HepG2 (cell line): ENCODE measurements at regions not wholly inside any gene's neighbourhood (a gene's known extent, or its start where the extent isn't known, plus 50 kb on each side); places are given as distances from the start of the nearest gene placed in this dataset.

Experiments used
- ATAC-seq: fragments of 200-7000 bp; cut with Tn5 transposase; 3 replicates; pipeline ENCODE4 v1.9.1; 2020; ENCODE audit warnings: mild to moderate bottlenecking, moderate library complexity
- BruUV-seq: library from RNA; stranded (reverse); fragments of 400-500 nt; replicated peaks from 2 replicates; lab custom pipeline; 2021; lab: Mats Ljungman, UMichigan
- CTCF ChIA-PET: fragments of 300-600 bp; formaldehyde crosslinking; extraction: SDS; loops from one replicate; lab custom pipeline; 2021; ENCODE audit warnings: low total read pairs, inconsistent platforms, low intra/inter-chr PET ratio; lab: Yijun Ruan, JAX
- POLR2A ChIA-PET: fragments of 350-600 bp; sonication (Branson Sonifier 250); formaldehyde crosslinking; loops from one replicate; lab custom pipeline; 2020; ENCODE audit warnings: antibody characterized with exemption, inconsistent platforms; lab: Yijun Ruan, JAX
- DNase-seq: peaks from one replicate; pipeline ENCODE4 v3.0.0-alpha.2; 2015; ENCODE audit warnings: low spot score
- FAIRE-seq: peaks from 3 replicates; lab custom pipeline; 2011; peaks lifted over from hg19 to GRCh38; lab: Jason Lieb, UNC
- H2AFZ ChIP-seq: one replicate; pipeline ENCODE4 v1.6.1; 2011; ENCODE audit warnings: low read length, inconsistent platforms
- H3K27ac ChIP-seq: fragments of 300-600 bp; 3 replicates; pipeline ENCODE4 v1.8.0; 2011; ENCODE audit warnings: mixed run types, mild to moderate bottlenecking, mixed read lengths, low read length, inconsistent platforms; ENCODE audit not compliant: insufficient read depth; ENCODE audit errors: extremely low read length
- H3K27me3 ChIP-seq, 2 experiments: fragments of 200-600 bp in 1 of 2; 2 replicates in 1 of 2; 3 replicates in 1 of 2; pipeline versions ENCODE4 v1.6.0 to v1.8.0; 2011; ENCODE audit warnings: low read length in 2 of 2, mild to moderate bottlenecking in 2 of 2, moderate library complexity in 2 of 2, inconsistent platforms in 1 of 2; ENCODE audit not compliant: insufficient read depth in 2 of 2, control insufficient read depth in 1 of 2
- H3K36me3 ChIP-seq, 2 experiments: fragments of 200-600 bp in 1 of 2; replicated peaks in 1 of 2; 2 replicates in 1 of 2; 3 replicates in 1 of 2; pipeline versions ENCODE4 v1.5.1 to v1.8.0; 2011; ENCODE audit warnings: low read length in 2 of 2, inconsistent platforms in 1 of 2; ENCODE audit not compliant: insufficient read depth in 2 of 2, control insufficient read depth in 1 of 2
- H3K4me1 ChIP-seq: 2 replicates; pipeline ENCODE4 v1.5.1; 2012; ENCODE audit warnings: low read length, inconsistent platforms; ENCODE audit not compliant: insufficient read depth
- H3K4me2 ChIP-seq: 2 replicates; pipeline ENCODE4 v1.6.0; 2011; ENCODE audit warnings: low read depth, low read length, inconsistent platforms
- H3K4me3 ChIP-seq, 3 experiments: fragments of 200-600 bp in 1 of 3; sonication (generic), shearing (Covaris generic) in 1 of 3; replicated peaks in 1 of 3; 2 replicates each; pipeline ENCODE4 v1.5.1; 2011 to 2016; ENCODE audit warnings: low read length in 3 of 3, inconsistent platforms in 2 of 3, low read depth in 2 of 3, mild to moderate bottlenecking in 2 of 3, control low read depth in 1 of 3, mixed read lengths in 1 of 3; ENCODE audit not compliant: insufficient read depth in 1 of 3
- H3K79me2 ChIP-seq: one replicate; pipeline ENCODE4 v1.6.1; 2011; ENCODE audit warnings: low read length, inconsistent platforms; ENCODE audit not compliant: insufficient read depth
- H3K9ac ChIP-seq: 2 replicates; pipeline ENCODE4 v1.6.0; 2011; ENCODE audit warnings: mild to moderate bottlenecking, low read depth, low read length, inconsistent platforms; ENCODE audit not compliant: insufficient read depth
- H3K9me3 ChIP-seq: 2 replicates; pipeline ENCODE4 v1.5.1; 2012; ENCODE audit warnings: mild to moderate bottlenecking, low read length
- H4K20me1 ChIP-seq: 2 replicates; pipeline ENCODE4 v1.6.0; 2011; ENCODE audit warnings: inconsistent platforms, mild to moderate bottlenecking, low read length, moderate library complexity; ENCODE audit not compliant: insufficient read depth
- ARNTL ChIP-seq: sonication (generic); formaldehyde crosslinking; IDR thresholded peaks from 2 replicates; pipeline ENCODE4 v1.4.0; 2020; ENCODE audit warnings: mild to moderate bottlenecking, missing genetic modification reagents
- FOXA3 ChIP-seq: IDR thresholded peaks from 2 replicates; pipeline ENCODE4 v1.6.1; 2016; ENCODE audit warnings: missing genetic modification reagents, missing compliant biosample characterization
- NFYB ChIP-seq: sonication (generic); formaldehyde crosslinking; IDR thresholded peaks from 2 replicates; pipeline ENCODE4 v1.4.0; 2020; ENCODE audit warnings: missing genetic modification reagents
- SCMH1 ChIP-seq: sonication (generic); formaldehyde crosslinking; IDR thresholded peaks from 2 replicates; pipeline ENCODE4 v1.9.0; 2021; ENCODE audit warnings: missing genetic modification reagents, mild to moderate bottlenecking, borderline replicate concordance
- SIN3A ChIP-seq: IDR thresholded peaks from 2 replicates; pipeline ENCODE4 v1.6.1; 2011; ENCODE audit warnings: low read depth, mild to moderate bottlenecking, control low read depth, low read length, borderline replicate concordance
- SSRP1 ChIP-seq: IDR thresholded peaks from 2 replicates; pipeline ENCODE4 v1.6.1; 2016; ENCODE audit warnings: control low read depth
- SYNCRIP ChIP-seq: fragments of 200-400 bp; formaldehyde crosslinking; IDR thresholded peaks from 2 replicates; pipeline ENCODE4 v1.6.1; 2018; ENCODE audit warnings: mild to moderate bottlenecking, low read depth, low read length; ENCODE audit not compliant: insufficient read depth
- TP53 ChIP-seq: sonication (generic); formaldehyde crosslinking; conservative IDR thresholded peaks from 2 replicates; pipeline ENCODE4 v1.4.0; 2020; ENCODE audit warnings: missing genetic modification reagents
- XRCC5 ChIP-seq: fragments of 200-400 bp; formaldehyde crosslinking; optimal IDR thresholded peaks from 2 replicates; pipeline ENCODE3; 2017; ENCODE audit warnings: mild to moderate bottlenecking, low read length
- ZNF468 ChIP-seq: sonication (generic); formaldehyde crosslinking; IDR thresholded peaks from 2 replicates; pipeline ENCODE4 v1.8.0; 2022; ENCODE audit warnings: mild to moderate bottlenecking, moderate library complexity, missing genetic modification reagents
- ZNF605 ChIP-seq: sonication (generic); formaldehyde crosslinking; IDR thresholded peaks from 2 replicates; pipeline ENCODE4 v1.8.0; 2022; ENCODE audit warnings: mild to moderate bottlenecking, missing genetic modification reagents
- ZNF678 ChIP-seq: sonication (generic); formaldehyde crosslinking; IDR thresholded peaks from 2 replicates; pipeline ENCODE4 v1.4.0; 2020; ENCODE audit warnings: mild to moderate bottlenecking, missing genetic modification reagents
- WGBS: methylation state at CpG from one replicate; pipeline ENCODE4 v1.1.6; 2017; ENCODE audit warnings: low lambda C conversion rate; 5-methylcytosine and 5-hydroxymethylcytosine counted together
- in situ Hi-C: cut with HindIII; loops from 2 replicates; pipeline ENCODE4 v1.10.0; 2017; ENCODE audit warnings: low pct_unique_long_range_greater_than_20kb; ENCODE audit not compliant: extremely low pct_ligation_motif_present
- intact Hi-C: fragments of 100-400 bp; cut with micrococcal nuclease; formaldehyde crosslinking; loops from one replicate; pipeline ENCODE4 v1.10.0; 2022; ENCODE audit not compliant: unreplicated experiment
- TF ChIP-seq, protein P1 (sequence below): sonication (generic); formaldehyde crosslinking; IDR thresholded peaks from 2 replicates; pipeline ENCODE4 v1.9.0; 2021; ENCODE audit warnings: missing genetic modification reagents, mild to moderate bottlenecking, borderline replicate concordance
- TF ChIP-seq, protein P2 (sequence below): IDR thresholded peaks from 2 replicates; pipeline ENCODE4 v1.6.1; 2016; ENCODE audit warnings: missing compliant biosample characterization, missing genetic modification reagents, borderline replicate concordance

DNA sequence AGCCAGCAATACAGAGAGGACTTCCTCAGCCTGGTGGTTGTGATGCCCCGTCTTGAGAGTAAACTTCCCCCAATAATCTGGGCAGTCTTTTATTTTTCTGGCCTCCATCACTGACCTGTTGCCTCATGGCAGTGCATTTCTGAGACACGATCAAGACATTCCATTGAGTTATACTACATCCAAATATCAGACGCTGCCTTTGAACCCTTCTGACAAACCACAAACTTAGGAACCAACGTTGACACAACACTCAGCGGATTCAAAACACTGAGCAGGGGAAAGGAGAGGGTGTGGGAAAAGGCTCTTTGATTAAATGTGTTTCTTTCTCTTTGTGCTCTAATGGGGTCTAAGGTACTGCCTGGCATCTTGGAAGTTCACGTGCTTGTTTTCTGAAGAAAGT, 100.7 kb upstream of the TBX5 start:
- BruUV-seq, result no TSS peak
- POLR2A ChIA-PET, result no interaction called here
- in situ Hi-C loops, result loop anchor here (10.0 kb wide), 1 partner anchor 522 kb away; no protein-coding TSS in a partner anchor

DNA sequence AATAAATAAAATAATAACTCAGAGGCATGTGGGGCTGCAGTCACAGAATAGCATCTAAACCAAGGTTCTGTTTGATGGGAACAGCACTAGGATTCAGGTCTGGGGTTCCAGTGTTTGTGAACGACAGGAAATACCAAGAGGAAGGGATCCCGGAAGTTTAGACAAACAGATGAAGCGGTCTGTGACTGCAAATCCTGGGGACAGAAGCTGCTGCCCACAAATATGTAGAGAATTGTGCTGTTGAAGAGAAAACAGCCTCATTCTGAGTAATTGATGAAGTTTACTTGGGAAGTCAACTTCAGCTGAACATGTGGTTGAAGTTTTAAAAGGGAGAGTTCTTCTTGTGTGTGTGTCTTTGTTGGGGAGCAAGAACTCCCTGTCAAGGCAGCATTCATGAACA, 98.4 kb upstream of the TBX5 start:
- intact Hi-C loops, result no loop called here
- BruUV-seq, result no TSS peak

More for the DNA sequence above, 100.7 kb upstream of the TBX5 start:
- no peaks in the 10 kb centered on the region for H3K79me2 ChIP-seq
- ATAC-seq (no peak), FAIRE-seq (no peak), DNase-seq (no peak)
- no peak overlapping the region for H2AFZ ChIP-seq
- H3K4me1 ChIP-seq, result no peaks in the 10 kb centered on the region
- no peaks in the 10 kb centered on the region for H3K9me3 ChIP-seq
- H3K4me3 ChIP-seq, result no peak overlapping the region
- H3K27ac ChIP-seq, result no peak overlapping the region
- H3K27me3 ChIP-seq, result peaks cover 0 to 12% of the 10 kb centered on the region in 2 experiments; a peak in 1 of 5 replicates
- H4K20me1 ChIP-seq, result no peaks in the 10 kb centered on the region
- TF ChIP-seq ZNF605 (CRISPR knock-in tag) (no peak), ZNF468 (CRISPR knock-in tag) (no peak), SYNCRIP (no peak), NFYB (no peak), SSRP1 (CRISPR knock-in tag) (no peak)
- CTCF ChIA-PET, result interaction anchor here (1.7 kb wide), 1 partner anchor 1437 kb away, joined by 3 read pairs; no protein-coding TSS in a partner anchor
- no peak overlapping the region for H3K9ac ChIP-seq
- 1% methylated on average over 6 of the region's 6 CpGs for WGBS
- H3K36me3 ChIP-seq, result no peaks in the 10 kb centered on the region
- intact Hi-C loops, result loop anchor here (5.0 kb wide), 1 partner anchor 149 kb away; no protein-coding TSS in a partner anchor
- no peak overlapping the region for H3K4me2 ChIP-seq

More for the DNA sequence above, 98.4 kb upstream of the TBX5 start:
- Histone ChIP-seq H2AFZ (no peak overlapping the region), H3K27me3 (peaks cover 1 to 15% of the 10 kb centered on the region in 2 experiments; a peak in 1 of 5 replicates), H3K4me3 (no peak overlapping the region), H3K9ac (no peak overlapping the region), H4K20me1 (no peaks in the 10 kb centered on the region), H3K4me2 (no peak overlapping the region), H3K27ac (no peak overlapping the region), H3K36me3 (no peaks in the 10 kb centered on the region), H3K4me1 (no peaks in the 10 kb centered on the region), H3K9me3 (no peaks in the 10 kb centered on the region), H3K79me2 (no peaks in the 10 kb centered on the region)
- FAIRE-seq (no peak), ATAC-seq (no peak), DNase-seq (no peak)
- in situ Hi-C loops, result loop anchor here (10.0 kb wide), 1 partner anchor 520 kb away; no protein-coding TSS in a partner anchor
- CTCF ChIA-PET, result no interaction called here
- POLR2A ChIA-PET, result no interaction called here
- WGBS, result 5% methylated on average over 3 of the region's 3 CpGs
- TF ChIP-seq SIN3A (no peak), SSRP1 (CRISPR knock-in tag) (no peak), ARNTL (CRISPR knock-in tag) (no peak), SCMH1 (CRISPR knock-in tag) (no peak), ZNF678 (CRISPR knock-in tag) (no peak), TP53 (CRISPR knock-in tag) (no peak), XRCC5 (no peak), FOXA3 (CRISPR knock-in tag) (no peak)
- TF ChIP-seq, protein P1, sequence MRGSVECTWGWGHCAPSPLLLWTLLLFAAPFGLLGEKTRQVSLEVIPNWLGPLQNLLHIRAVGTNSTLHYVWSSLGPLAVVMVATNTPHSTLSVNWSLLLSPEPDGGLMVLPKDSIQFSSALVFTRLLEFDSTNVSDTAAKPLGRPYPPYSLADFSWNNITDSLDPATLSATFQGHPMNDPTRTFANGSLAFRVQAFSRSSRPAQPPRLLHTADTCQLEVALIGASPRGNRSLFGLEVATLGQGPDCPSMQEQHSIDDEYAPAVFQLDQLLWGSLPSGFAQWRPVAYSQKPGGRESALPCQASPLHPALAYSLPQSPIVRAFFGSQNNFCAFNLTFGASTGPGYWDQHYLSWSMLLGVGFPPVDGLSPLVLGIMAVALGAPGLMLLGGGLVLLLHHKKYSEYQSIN (CRISPR knock-in tag), result no peak
- TF ChIP-seq, protein P2, sequence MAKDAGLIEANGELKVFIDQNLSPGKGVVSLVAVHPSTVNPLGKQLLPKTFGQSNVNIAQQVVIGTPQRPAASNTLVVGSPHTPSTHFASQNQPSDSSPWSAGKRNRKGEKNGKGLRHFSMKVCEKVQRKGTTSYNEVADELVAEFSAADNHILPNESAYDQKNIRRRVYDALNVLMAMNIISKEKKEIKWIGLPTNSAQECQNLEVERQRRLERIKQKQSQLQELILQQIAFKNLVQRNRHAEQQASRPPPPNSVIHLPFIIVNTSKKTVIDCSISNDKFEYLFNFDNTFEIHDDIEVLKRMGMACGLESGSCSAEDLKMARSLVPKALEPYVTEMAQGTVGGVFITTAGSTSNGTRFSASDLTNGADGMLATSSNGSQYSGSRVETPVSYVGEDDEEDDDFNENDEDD (CRISPR knock-in tag), result no peak
